Epithelial cell of proximal tubule (primary cell): ENCODE measurements at regions not wholly inside any gene's neighbourhood (a gene's known extent, or its start where the extent isn't known, plus 50 kb on each side); places are given as distances from the start of the nearest gene placed in this dataset.

Experiments used
- DNase-seq: peaks from one replicate; pipeline ENCODE4 v3.0.0-alpha.2; 2011; ENCODE audit warnings: low read depth
- H3K4me3 ChIP-seq: 2 replicates; pipeline ENCODE4 v1.5.1; 2011; ENCODE audit warnings: low read depth, mild to moderate bottlenecking, low read length
- TF ChIP-seq, protein P1 (sequence below): conservative IDR thresholded peaks from 2 replicates; pipeline ENCODE4 v1.5.1; 2012; ENCODE audit warnings: low read depth, mild to moderate bottlenecking, low read length

DNA sequence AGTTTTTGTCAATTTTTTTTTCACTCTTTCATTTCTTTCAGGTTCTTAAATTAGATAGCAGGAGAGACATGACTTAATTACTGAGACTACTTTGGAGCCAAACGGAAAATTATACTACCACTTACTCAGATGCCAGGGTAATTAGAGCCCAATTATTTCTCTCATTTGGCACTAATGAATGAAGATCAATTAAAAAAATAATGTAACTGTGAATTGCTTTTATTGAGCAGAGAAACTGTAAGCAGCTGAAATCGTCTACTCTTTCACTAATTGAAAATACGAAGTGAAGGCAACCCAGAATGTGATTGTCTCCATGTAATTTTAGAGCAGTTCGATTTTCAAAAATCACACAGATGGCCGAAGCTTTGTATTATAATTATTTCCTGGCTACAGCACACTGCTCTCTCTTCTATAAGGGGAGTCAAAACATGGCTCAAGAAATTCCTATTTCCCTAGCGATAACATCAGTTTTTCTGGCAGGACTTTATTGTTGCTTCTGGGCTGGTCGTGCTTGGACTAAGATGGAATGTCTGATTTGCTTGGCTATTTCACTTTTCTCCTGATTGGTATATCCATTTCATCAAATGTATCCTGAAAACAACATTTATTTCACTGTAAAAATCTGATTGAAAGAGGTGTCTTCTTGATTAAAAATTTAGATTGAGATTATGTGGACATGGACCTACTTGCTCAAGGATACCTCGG is 55.8 kb upstream of the PDZRN3 start:
- H3K4me3 ChIP-seq = no peak overlapping the region
- TF ChIP-seq, protein P1, sequence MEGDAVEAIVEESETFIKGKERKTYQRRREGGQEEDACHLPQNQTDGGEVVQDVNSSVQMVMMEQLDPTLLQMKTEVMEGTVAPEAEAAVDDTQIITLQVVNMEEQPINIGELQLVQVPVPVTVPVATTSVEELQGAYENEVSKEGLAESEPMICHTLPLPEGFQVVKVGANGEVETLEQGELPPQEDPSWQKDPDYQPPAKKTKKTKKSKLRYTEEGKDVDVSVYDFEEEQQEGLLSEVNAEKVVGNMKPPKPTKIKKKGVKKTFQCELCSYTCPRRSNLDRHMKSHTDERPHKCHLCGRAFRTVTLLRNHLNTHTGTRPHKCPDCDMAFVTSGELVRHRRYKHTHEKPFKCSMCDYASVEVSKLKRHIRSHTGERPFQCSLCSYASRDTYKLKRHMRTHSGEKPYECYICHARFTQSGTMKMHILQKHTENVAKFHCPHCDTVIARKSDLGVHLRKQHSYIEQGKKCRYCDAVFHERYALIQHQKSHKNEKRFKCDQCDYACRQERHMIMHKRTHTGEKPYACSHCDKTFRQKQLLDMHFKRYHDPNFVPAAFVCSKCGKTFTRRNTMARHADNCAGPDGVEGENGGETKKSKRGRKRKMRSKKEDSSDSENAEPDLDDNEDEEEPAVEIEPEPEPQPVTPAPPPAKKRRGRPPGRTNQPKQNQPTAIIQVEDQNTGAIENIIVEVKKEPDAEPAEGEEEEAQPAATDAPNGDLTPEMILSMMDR = no peak
- no peak for DNase-seq

DNA sequence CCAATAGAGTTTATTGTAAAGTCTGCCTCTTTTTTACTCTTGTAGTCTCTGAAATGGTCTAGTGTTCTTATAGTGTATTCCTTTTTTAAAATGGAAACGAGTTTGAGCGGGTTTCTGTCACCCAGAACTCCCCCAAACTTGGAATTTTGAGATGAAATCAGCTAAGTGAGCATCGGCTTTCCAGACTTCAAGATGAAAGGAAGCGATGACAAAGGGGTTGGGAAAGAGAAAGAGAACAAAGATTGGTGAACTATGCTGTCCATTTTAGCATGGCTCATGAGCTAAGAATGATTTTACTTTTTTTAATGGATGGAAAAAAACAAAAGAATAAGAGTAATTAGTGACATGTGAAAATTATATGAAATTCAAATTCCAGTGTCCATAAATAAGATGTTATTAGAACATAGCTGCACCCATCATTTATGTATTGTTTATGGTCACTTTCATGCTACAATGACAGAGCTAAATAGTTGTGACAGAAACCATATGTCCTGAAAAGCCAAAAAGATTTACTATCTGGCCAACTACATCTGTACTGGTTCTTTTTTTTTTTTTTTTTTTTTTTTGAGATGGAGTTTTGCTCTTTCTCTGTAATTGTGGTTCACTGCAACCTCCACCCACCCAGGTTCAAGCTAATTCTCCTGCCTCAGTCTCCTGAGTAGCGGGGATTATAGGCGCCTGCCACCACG is 52.7 kb upstream of the PDZRN3 start:
- DNase-seq = no peak
- no peak overlapping the region for H3K4me3 ChIP-seq
- TF ChIP-seq, protein P1 = no peak
